NCI-H2107 treated with DMSO at 0.1 percent for 48 hours (cell line): ENCODE measurements at regions not wholly inside any gene's neighbourhood (a gene's known extent, or its start where the extent isn't known, plus 50 kb on each side); places are given as distances from the start of the nearest gene placed in this dataset.

Experiments used
- DNase-seq: peaks from one replicate; lab custom pipeline; 2025; ENCODE audit not compliant: unreplicated experiment; lab: John Stamatoyannopoulos, UW

- DNase-seq, result no peak
Observed at GRCh38 chr2:66843847-66844246, 408.9 kb downstream of the MEIS1 start.

DNA sequence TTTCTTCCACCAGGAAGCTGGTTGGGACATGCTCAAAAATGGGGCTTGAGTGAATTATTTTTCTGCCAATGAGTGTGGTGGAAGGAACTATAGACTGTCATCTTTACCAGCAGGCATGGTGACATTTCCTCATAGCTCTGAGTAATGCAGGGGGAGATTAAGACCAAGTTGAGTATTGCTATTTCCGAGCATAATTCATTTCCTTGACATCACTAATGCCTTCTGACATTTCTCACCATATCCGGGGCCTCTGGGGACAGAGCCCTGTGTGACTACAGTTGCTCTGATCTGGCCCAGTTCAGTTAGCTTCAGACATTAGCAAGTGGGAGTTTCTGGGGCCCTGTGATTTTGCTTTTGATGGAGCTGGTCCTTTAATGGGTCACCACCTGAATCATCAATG lies 410.4 kb downstream of the MEIS1 start:
- DNase-seq, result no peak

- no peak for DNase-seq
Observed at GRCh38 chr2:66846887-66847286, 412.0 kb downstream of the MEIS1 start.

- no peak for DNase-seq
Observed at GRCh38 chr2:66849153-66849755, 414.3 kb downstream of the MEIS1 start.

DNA sequence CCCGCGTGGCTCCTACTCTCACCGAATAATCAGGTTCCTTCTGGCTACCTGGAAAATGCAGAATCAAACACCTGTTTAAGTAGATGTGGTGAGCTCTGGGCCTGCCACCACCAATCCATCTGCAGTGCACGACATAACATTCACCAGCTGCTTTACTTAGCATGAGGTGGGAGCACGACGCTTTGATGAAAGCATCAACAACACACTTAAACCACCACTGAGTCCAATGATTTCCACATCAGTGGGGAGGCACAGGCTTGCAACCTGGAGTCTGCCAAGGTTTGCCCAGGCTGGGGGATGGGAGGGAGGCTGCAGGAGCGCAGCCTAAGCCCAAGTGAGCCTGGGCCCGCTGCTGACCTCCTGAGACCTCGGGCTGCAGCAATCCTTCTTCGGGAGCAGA lies 415.5 kb downstream of the MEIS1 start:
- no peak for DNase-seq

GRCh38 chr2:66851449-66851872 lies 416.5 kb downstream of the MEIS1 start:
- no peak for DNase-seq

DNA sequence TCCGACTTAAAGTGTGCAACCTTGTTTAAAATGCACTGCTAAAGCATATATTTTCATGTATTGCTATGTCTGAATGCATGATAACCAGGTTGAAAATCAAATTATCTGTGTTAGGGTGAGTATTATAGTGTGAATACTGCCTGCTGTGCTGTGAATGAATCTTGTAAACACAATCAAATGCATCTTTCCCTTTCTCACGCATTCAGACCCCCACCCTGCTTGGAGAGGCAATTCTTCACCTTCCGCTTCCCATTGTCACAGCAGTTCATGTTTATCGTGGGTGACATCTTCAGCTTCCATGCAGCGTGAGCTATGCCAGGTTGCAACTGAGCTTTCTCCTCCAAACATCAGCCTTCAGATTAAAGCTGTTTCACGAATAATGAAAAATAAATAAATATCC lies 418.0 kb downstream of the MEIS1 start:
- no peak for DNase-seq

GRCh38 chr2:66853585-66853984 lies 418.7 kb downstream of the MEIS1 start:
- no peak for DNase-seq

DNA sequence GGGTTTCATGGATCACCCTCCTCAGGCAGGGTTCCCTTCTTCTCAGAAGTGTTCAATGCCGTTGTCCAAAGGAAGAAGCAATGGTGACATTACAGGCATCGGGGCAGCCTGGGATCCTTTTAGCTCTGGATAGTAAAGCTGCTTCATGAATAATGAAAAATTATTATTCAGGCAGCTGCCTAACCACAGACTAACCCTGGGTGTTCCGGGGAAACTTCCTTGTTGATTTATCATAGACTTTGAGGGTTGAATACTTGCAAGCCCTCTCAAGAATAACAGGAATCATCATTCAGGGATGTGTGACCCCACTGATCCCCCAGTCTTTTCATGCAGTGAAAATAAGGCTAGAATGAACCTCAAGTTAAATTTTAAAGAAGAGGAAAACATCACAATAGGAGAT lies 419.4 kb downstream of the MEIS1 start:
- no peak for DNase-seq

DNA sequence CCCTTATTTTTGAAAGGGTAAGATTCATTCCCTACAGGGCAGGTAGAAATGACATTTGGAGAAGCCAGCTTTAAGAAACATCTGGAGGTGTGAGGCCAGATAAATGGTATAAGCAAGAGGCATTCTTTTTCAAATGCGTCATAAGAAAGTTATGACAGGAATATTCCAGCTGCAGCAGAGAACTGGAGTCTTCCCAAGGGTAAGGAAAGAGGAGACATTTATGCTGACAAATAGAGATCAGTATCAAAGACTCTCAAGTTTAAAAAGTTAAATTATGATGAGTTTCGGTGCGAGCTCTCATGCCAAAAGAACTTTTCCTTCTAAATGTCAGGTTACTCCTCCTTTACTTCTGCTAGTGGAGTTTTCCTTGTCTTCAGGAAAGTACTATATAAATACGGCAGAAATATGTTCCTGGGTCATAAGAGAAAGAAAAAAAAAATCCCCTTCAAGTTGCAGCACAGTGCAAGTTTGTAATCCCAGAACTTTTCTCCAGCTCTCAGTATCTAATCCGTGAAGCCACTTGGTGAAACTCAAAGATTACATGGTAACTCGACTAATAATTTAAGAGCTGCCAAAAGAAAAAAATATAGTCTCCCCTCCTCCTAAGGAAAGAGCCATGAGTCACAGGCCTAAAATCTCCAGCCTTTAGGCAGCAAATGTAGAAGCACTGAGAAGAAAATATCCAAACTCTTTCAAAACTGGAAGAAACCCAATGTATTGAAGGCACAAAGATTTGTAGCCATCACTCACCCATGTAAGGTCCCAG lies 428.1 kb downstream of the MEIS1 start:
- no peak for DNase-seq

- DNase-seq, result no peak
Observed at GRCh38 chr2:66865161-66865560, 430.2 kb downstream of the MEIS1 start.

DNA sequence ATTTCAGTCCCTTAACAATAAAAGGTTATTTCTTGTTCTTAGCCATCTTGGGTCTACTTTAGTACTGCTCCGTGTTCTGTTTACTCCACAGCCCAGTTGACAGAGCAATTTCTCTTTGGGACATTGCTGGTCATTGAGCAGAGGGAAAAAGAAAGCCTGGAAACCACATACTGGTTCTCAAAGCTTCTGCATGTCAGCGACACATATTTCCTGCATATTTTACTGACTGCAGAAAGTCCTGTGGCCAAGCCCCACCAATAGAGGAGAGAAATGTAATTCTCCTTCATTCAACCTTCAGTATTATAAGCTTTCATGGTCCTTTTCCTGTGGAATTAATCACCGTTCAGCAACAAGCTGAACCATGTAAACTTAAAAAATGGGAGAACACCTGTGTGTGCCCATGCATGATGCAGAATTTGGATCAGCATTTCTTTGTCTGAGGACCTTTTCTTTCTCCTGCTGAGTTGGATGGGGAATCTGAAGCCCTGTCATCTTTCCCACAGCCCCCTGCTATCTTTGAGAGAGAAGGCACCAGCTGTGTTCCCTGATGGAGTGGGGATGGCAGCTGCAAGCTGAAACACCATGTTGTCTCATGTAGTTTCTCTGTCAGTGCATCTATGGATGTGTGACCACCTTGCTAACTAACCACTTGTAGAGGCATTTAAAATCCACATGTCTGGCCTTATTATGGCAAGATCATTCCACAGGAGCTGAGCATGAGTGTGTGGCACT lies 431.6 kb downstream of the MEIS1 start:
- no peak for DNase-seq

GRCh38 chr2:66867063-66867441 lies 432.1 kb downstream of the MEIS1 start:
- DNase-seq, result no peak

GRCh38 chr2:66869076-66869475 lies 434.2 kb downstream of the MEIS1 start:
- no peak for DNase-seq

DNA sequence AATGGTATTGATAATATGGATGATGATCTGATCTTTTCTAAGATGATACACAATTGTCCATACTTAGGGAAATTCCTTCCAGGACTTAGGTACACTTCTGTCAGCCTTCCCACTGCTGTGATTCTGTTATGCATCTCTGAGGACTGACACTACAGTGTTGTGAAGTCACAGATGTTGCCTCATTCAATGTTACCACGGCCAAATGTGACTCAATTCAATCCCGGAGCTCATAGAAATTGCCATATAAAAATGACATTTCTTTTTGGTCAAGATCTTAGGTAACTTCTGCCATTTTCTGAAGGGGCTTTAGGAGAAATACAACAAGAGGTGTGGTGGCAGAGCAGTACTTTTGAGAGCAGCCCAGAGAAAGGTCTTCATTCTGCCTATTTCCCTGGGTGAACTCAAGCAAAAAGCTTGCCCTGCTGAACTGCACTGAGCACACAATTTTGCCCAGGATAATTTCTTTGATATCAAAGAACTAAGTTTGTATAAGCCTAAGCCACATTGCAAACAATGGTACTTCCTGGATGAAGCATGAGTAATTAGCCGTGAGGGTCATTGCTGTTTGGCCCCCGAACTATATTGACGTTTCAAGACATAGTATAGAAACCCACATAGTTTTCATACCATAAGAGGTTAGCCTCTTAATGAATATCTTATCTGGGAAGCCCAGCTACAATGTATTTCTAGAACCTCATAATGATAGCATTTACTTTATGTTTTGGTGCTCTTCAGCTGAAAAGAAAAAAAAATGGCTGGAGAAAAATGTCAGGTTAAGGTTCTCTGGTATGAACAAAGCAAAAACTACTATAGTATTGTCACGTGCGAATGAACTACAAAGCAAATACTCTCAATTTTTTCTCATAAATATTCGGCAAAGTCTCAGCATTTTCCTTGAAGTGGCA lies 437.4 kb downstream of the MEIS1 start:
- no peak for DNase-seq

DNA sequence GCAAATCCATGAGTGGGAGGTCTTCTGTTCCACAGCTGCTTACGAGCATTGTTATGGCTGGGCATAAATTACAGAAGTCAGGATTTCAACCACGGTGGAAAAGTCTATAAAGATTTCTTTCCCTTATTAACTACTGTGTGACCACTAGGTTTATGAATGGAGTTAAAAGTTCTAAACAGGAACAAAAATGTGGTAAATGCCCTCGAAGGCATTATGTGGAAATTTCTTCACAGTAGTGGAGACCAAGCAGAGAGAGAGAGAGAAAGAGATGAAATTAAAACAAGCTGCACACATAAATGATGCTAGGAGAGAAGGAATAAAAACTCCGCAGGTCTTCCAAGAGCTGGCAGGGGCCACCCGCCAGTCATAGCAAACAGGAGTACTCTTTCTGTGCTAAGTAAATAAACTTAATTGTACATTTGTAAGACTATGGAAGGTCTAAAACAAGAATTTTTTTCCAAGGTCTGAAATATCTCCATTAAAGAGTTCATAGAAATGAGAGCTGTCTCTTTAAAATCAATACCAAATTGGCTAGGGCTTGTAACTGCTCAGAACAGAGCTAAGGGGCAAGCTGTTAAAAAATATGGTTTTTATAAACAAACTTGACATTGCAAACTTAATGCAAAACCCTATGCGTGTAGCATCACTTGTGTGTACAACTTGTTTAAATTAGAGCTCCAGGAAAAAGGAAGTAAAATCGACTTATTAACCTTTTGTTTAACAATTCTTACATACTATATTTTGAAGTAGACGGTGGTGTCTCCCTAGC lies 438.2 kb downstream of the MEIS1 start:
- no peak for DNase-seq

DNA sequence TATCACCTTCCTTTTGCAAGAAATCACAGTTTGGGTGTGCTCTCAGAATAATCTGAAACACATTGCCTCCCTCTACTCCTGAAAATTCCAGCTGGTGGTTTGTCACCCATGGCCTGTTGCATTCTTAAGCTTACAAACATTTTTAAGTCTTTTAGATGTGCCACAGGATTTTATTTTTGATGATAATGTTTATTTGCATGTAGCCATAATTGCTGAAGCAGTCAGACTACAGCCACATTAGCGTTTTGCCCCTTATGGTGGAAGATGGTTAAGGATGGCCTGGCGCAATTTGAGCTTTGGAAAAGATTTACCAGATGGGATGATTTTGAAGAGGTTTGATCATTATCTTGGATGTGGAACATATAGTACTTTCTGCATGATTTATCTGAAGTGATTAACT lies 439.5 kb downstream of the MEIS1 start:
- DNase-seq, result no peak

GRCh38 chr2:66875941-66876462 lies 441.1 kb downstream of the MEIS1 start:
- DNase-seq, result no peak

DNA sequence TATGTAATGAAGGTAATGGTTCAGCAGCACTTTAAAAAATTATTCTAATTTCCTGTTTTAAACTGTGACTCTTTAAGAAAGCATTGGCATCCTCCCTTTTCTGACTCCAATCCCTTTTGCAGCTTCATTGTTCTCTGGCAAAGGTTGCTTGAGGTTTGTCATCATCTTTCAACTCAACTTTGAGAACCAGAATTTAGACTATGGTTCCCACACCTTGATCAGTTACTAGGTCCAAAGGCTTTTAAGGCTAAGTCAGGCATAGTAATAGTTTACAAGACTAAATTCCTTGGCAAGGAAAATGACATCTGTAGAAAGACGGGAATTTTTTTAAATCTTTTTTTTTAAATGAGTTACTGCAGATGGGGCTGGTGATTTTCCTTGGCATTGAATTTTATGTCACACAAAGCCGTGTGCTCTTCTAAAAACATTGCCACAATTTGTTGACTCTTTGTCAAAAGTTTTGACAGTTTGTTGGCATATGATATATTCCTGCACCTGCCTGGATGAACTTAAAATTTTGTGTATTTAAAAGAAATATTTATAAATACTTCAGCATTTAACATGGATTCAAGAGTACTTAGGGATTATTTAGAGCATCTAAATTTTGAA lies 451.0 kb downstream of the MEIS1 start:
- DNase-seq, result no peak

- no peak for DNase-seq
Observed at GRCh38 chr2:66888246-66888645, 453.3 kb downstream of the MEIS1 start.
